GM04504 (cell line): ENCODE measurements at regions not wholly inside any gene's neighbourhood (a gene's known extent, or its start where the extent isn't known, plus 50 kb on each side); places are given as distances from the start of the nearest gene placed in this dataset.
A peak's percentile ranks its signal among the peaks of the same experiment; 100 is the strongest.
"Not testable (repeated sequence)": the region's sequence is repeated elsewhere in the genome, so short reads cannot be mapped to it uniquely, and the experiment has no call there.

Experiments
- DNase-seq: peaks from one replicate; pipeline ENCODE4 v3.0.0-alpha.2; 2012; ENCODE audit warnings: low read depth

DNA sequence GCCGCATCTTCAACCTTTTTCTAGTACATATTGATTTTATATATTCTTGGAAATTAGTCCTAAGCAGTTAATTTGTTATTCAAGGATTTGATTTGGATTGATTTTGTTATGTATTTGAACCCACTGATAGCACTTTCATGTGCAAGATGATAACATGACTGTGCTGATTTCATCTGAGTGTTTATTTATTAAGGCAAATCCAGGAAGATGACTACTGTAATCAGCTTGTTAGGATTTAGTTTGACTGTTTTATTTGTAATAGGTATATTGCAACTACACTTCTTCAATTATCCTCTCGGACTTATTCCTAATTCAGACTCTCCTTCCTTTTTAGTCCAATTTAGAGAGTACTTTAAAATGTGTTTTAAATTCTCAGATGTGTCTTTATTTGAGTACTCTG lies 75.1 kb upstream of the PRKG1 start:
- no peak for DNase-seq

DNA sequence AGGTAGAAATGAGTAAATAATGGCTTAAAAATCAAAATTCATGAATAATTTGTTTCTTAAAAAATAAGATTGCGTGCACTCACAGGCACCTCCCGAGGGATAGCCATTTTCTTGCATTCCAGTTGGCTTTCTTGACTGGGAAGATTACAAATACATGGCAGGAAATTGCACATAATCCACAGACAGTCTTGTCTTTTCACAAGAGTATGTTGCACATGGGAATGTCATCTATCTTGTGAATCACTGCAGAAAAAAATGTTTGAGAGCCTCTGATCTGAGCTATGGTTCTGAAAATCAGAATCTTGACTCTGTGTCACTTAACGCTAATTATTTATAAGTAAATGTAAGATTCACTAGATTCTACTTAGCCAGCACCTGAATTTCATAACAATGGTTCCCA lies 74.1 kb upstream of the PRKG1 start:
- DNase-seq = peak; percentile 85

DNA sequence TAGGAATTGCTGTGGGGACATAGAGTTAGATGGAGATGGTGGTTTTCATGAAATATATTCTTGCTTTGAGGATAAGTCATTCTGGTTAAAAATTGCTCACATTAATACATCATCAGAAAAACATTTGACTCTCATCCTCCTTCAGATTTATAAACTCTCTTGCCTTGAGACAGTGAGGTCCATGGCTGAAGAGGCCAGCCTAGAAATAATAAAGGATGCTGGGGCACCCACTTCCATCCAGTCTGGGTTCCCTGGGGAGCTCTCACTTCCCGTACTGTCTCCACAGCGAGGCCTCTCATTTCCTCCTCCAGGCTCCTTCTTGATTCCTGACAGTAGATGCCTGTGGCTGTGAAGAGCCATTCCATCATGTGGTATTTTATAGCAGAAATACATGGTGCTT lies 73.3 kb upstream of the PRKG1 start:
- no peak for DNase-seq

DNA sequence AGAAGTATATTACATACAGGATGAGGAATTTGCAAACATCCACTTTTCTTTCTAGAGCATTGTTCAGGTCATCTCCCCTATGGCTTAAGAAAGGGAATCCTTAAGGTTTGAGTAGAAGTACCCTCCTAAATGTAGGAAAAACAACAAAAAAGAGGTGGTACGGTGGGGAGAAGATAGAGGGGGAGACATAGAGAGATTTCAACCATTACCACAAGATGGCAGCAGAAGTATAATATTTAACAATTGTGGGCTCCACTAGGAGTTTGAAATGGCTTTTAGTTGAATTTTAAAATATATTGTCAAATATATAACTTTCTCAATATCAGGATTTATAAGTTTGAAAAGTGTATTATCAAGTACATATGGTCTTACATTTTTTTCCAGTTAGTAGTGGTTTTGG lies 72.7 kb upstream of the PRKG1 start:
- DNase-seq = no peak

DNA sequence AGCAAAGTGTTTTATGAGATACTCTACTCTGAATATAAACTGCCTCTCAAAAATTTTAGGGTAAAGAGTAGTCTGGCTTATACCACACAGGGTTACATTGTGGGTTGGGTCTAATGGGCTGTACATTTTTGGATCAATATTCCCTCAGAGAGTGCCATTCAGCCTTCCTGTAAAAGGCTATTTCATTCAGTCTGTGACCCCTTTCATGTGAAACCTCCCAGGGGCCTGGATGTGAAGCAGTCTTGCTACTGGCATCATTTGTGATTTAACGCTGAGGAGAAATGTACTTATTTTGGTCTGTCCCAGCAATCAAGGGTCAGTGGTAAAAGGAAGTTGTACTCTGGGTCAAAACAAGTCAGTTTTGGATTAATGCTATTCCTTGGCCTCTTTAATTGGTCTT lies 71.8 kb upstream of the PRKG1 start:
- no peak for DNase-seq

DNA sequence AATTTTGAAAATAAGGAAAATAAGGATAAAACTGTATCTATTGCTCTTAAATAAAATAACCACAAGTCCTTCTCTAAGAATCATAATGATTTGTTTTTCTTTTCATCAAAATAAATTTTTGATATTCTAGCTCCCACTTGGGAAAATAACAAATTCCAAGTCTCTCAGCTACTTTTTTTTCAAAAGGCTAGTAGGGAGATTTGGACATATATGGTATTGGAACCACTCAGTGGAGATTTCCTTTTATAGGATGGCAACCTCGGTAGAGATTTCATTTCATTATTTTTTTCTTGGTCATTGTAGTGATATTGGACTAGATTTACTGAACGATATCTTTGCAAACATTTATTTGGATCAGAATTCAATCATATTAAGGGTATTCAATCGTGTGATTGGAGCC lies 69.5 kb upstream of the PRKG1 start:
- no peak for DNase-seq

DNA sequence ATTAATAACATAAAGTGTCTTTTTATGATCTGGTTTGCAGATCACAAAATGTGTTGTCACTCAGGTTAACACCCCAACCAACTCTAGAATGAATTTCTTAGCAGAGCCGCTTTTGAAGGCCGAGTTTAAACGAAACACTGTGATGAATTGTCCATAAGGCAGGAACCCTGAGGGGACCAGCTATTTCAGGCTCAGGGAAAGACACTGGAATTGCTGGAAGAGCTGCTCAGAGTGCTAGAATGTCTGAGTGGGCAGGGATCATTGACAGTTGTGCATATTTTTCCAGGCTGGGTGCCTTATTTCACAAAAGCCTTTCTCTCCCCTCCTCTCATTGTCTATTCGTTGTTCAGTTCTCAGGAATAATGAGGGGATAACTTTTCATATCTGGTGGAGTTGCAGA lies 68.7 kb upstream of the PRKG1 start:
- DNase-seq = no peak

DNA sequence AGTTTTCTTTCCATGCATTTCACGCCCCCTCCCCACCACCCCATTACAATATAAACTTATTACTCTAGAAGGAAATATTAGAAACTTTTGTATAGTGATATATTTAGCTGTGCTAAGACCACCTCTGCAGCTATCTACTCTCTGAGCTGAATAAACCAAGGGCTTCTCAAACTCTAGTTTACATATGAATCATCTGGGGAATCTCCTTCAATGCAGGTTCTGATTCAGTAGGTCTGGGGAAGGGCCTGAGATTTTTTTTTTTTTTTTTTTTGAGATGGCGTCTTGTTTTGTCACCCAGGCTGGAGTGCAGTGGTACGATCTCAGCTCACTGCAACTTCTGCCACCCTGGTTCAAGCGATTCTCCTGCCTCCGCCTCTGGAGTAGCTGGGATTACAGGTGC lies 67.6 kb upstream of the PRKG1 start:
- DNase-seq = no peak

DNA sequence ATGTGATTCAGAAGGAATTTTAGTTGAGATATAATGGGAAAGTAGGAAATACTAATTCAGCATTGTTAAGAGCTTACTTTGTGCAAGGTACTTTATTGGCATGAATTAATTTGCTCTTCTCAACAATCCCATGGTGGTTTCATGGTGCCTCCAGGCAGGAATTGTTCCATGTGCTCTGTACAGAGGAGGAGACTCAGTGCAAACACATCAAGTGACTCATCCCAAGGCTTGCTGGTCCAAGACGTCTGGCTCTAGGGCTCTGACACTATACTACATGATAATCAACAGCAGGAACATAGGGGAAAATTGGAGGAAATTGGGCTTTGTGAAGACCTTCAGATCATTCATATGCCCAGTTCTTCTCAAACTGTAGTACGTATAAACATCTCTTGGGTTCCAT lies 66.5 kb upstream of the PRKG1 start:
- DNase-seq = no peak

DNA sequence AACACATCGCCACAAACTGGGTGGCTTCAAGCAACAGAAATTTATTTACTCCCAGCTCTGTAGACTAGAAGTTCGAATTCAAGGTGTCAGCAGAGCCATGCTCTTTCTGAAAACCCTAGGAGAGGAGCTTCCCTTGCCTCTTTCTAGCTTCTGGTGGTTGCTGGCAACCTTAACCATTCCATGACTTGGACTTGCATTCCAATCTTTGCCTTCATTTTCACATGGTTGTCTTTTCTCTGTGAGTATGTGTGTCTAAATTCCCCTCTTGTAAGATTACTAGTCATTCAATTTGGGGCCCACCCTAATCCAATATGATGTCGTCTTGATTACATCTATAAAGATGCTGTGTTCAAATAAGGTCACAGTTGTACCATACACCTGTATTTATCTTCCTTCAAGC lies 65.9 kb upstream of the PRKG1 start:
- no peak for DNase-seq

DNA sequence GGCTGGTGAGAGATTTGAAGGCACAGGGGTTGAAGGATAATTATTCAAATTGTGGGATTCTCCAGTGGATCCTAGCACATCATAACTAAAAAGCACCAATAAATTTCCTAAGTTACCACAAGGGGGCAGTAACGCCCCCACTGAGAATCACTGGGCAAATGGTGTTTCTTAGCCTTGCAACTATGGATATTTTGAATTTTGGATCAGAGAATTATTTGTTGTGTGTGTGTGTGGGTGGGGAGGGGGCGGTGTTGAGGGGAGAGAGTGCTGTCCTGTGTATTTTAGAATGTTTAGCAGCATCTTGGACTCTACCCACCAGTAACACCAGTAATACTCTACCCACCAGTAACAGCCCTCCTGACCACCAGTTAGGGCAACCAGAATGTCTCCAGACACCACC lies 63.3 kb upstream of the PRKG1 start:
- no peak for DNase-seq

DNA sequence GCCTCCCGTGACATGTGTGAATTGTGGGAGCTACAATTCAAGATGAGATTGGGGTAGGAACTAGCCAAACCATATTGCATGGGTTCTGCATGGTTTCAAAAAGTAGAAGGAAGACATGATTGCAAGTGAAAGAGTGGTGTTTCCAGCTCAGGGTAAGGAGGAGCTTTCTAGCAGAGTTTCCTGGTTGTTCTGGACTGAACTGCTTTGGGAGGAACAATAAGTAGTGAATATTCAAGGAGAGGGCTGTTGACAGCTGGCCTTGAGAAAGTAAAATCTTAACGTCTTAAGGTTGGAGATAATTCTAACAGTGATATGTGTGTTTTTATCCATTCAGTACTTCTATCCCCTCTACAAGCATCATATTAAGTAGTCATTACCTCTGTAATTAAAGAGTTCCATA lies 62.2 kb upstream of the PRKG1 start:
- no peak for DNase-seq

DNA sequence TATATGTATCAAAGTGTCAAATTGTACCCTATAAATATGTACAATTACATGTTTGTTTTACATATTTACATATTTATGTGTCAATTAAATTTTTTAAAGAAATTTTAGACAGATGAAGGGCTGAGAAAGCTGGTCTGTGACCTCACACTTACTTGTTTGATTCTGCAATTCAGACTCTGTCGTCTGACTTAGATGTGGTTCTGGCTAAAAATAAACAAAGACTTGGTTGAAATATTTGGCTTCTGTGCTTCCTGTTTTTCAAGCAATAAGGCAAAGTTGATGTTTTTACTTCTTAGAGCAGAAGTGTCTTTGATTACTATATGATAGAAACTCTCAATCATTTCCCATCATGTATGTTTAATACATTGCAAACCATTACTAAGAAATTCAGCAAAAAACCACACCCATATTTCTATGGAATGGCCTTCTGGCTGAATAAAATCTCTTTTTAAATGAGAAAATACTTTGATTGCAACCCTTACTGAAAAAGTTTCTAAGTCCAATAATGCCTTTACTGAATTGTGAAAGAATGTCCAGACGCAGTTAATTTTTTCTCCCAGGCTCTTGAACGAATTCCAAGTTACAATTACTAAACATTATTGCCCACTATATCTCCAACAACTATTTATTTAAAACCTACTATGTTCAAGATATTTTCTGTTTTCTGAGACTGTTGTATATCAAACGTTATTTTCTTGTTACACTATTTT lies 59.5 kb upstream of the PRKG1 start:
- DNase-seq = no peak

DNA sequence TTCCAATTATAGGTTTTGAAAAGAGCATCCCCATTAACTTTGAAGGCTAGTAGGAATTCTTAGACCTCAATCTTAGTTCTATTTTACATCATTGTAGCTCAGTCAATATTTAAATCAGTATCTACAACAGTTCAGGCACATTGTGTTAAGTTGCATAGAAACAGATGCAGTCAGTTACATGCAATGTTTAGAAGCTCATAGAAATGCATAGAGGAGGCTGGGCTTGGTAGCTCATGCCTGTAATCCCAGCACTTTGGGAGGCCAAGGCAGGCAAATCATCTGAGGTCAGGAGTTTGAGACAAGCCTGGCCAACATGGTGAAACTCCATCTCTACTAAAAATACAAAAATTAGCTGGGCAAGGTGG lies 58.9 kb upstream of the PRKG1 start:
- DNase-seq = not testable (repeated sequence)

DNA sequence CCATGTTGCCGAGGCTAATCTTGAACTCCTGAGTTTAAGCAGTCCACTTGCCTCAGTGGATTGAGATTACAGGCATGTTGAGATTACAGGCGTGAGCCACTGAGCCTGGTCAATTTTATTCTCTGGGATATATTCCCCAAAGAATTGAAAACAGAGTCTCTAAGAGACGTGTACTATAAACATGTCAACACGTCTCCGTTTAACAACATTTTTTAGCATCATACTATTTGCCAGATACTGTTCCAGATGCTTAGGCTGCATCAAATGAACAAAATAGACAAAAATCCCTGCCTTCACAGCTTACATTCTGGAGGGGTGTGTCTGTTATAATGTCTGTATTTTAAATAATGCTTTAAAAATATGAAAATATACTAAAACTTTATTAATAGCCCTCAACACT lies 54.1 kb upstream of the PRKG1 start:
- DNase-seq = peak; percentile 33

DNA sequence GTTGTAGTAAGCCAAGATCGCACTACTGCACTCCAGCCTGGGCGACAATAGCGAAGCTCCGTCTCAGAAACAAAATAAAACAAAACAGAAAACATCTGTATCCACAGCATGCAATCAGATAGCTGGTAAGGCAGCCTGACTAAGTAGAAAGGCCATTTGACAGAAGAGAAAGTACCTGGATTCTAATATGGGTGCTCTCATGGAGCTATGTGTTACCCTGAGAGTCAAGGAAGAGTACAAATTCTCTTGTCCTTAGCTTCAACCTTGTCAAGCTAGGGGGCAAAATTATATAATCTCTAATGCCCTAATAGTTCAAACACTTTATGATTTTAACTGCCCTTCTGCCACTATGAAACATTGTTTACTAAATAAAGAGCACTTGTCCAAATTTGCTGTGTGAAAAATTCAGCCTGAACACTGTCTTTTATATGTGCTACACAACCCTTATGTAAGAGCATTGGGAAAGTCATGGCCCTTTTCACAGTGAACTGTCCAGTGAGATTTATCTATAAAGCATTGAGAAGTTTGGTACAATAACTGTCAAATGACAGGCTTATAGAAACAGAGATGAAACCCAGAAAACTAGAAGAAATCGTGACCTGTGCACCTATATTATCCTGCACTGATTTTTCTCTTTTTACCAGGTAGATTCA lies 51.2 kb upstream of the PRKG1 start:
- DNase-seq = no peak

DNA sequence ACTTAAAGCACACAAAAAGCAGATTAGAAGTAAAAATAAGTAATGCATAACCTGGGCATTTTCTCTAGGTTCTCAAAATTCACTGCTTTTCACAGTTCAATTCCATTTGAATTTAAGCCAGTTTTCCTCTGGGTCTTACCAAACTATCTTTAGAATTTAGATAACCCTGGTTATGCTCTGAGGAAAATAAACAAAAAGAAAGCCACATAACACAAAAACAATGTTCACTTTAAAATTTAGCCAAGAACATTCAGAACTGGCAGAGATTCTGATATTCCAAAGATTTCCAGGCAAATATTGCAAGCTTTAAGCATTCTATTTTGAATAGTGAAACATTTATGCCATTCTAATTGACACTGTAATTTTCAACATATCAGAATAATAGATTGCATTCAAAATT lies 50.7 kb upstream of the PRKG1 start:
- no peak for DNase-seq
